ENCODE measurements at regions not wholly inside any gene's neighbourhood (a gene's known extent, or its start where the extent isn't known, plus 50 kb on each side); places are given as distances from the start of the nearest gene placed in this dataset.

DNA sequence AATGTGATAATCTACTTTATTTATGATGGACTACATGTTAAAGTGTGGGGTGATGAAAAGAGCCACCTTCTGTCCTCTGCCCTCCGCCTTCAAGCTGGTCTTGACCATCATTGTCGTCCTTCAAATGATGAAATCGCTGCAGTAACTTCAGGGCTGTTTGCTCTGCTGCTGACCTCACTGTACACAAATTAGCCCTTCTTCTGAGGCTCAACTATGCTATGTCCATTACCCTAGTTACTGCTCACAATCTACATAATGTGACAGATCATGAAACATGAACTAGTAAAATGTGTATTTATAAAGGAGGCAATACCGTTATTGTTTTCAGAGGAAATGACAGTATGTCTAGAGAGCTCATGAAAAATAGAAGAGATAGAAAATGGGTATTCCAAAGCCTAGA, 145.9 kb downstream of the RFC3 start:
- TF ChIP-seq CTCF (IDR thresholded peaks at IDR 0.05) (no peak), POLR2A (IDR thresholded peaks at IDR 0.05) (no peak)

Data from heart left ventricle (tissue), 13 donors.